ENCODE measurements at regions not wholly inside any gene's neighbourhood (a gene's known extent, or its start where the extent isn't known, plus 50 kb on each side); places are given as distances from the start of the nearest gene placed in this dataset.

DNA sequence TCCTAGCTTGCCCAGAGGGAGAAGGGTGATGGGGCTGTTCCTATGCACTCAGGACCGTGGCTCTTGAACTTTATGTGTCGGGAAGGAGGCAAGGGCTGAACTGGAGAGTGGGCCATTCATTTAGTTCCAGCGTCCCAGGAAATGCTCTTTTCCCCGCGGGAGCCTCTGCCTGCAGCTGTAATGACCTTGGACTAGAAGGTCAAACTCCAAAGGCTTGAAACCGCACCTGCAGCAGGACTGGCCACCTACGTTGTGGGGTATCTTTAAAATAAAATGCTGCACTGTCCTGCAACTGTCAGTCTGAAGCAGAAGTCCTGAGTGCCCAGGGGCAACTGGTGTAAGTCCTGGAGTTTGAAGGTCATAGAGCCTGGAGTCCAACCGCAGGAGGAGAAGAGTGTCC lies 61.5 kb upstream of the LSM6 start:
- Histone ChIP-seq H3K4me1 (replicated peaks in 1 of 4; ENCODE audit: control insufficient read depth in 3 of 4, insufficient read depth in 4 of 4, low read length in 3 of 4) (no peaks in the 10 kb centered on the region), H4K20me1 (replicated peaks in 1 of 2; ENCODE audit: control insufficient read depth in 1 of 2, insufficient read depth in 2 of 2, low read length in 2 of 2) (no peaks in the 10 kb centered on the region), H4K5ac (ENCODE audit: insufficient read length, low read depth, low read length) (no peak overlapping the region), H2AFZ (ENCODE audit: low read length) (no peak overlapping the region), H3K9ac (replicated peaks in 1 of 4; ENCODE audit: extremely low read depth in 1 of 4, low read depth in 3 of 4, low read length in 3 of 4) (no peak overlapping the region), H2AK5ac (ENCODE audit: low read depth, low read length) (no peak overlapping the region), H3K4ac (replicated peaks; ENCODE audit: insufficient read length, low read depth, low read length) (no peak overlapping the region), H3K56ac (replicated peaks; ENCODE audit: insufficient read length, low read depth, low read length) (no peak overlapping the region), H4K91ac (replicated peaks; ENCODE audit: insufficient read length, low read length) (no peak overlapping the region), H3K27me3 (replicated peaks in 1 of 4; ENCODE audit: control insufficient read depth in 3 of 4, extremely low read depth in 1 of 4, insufficient read depth in 3 of 4, low read length in 3 of 4) (no peaks in the 10 kb centered on the region), H3K4me2 (ENCODE audit: insufficient read depth in 1 of 2, low read depth in 2 of 2, low read length in 2 of 2) (no peak overlapping the region), H3K23ac (ENCODE audit: insufficient read length) (no peak overlapping the region), H3K79me1 (ENCODE audit: low read depth, low read length) (no peaks in the 10 kb centered on the region), H3K14ac (ENCODE audit: insufficient read length) (no peak overlapping the region), H2BK12ac (ENCODE audit: low read depth, low read length) (no peak overlapping the region), H3K9me3 (ENCODE audit: insufficient read depth in 2 of 2, low read depth in 1 of 2, low read length in 1 of 2) (no peaks in the 10 kb centered on the region), H3K27ac (ENCODE audit: low read depth, low read length) (no peak overlapping the region), H2BK20ac (ENCODE audit: low read length) (no peak overlapping the region), H3K79me2 (ENCODE audit: control insufficient read depth in 1 of 2, insufficient read depth in 2 of 2, low read length in 2 of 2) (no peaks in the 10 kb centered on the region), H2BK15ac (ENCODE audit: low read length) (no peak overlapping the region), H4K8ac (ENCODE audit: extremely low read depth, insufficient read depth, low read length) (no peak overlapping the region), H3K18ac (ENCODE audit: extremely low read depth, low read length) (no peak overlapping the region), H3K23me2 (ENCODE audit: low read depth, low read length) (no peaks in the 10 kb centered on the region; the same call in 1 of the 2 replicates), H2BK5ac (ENCODE audit: low read depth, low read length) (no peak overlapping the region), H3K36me3 (ENCODE audit: control insufficient read depth in 2 of 4, insufficient read depth in 4 of 4, low read length in 3 of 4) (no peaks in the 10 kb centered on the region), H3K4me3 (ENCODE audit: extremely low read depth in 1 of 4, insufficient read depth in 2 of 4, low read depth in 3 of 4, low read length in 4 of 4) (no peak overlapping the region), H2BK120ac (replicated peaks; ENCODE audit: low read depth, low read length) (no peak overlapping the region)
- DNase-seq (ENCODE audit: low read depth in 1 of 2, low spot score in 2 of 2) (no peak), FAIRE-seq (no peak)
- WGBS, 2 experiments (ENCODE audit: extremely low coverage in 1 of 2, insufficient coverage in 1 of 2, insufficient read length in 1 of 2, insufficient replicate concordance in 2 of 2, low coverage in 1 of 2, low lambda C conversion rate in 2 of 2, missing lambda C conversion rate in 1 of 2): 90% methylated on average over 8 of the region's 8 CpGs; no CpG with 5 or more reads in 1 of the 2 experiments
- ChIA-PET CTCF (ENCODE audit: partially characterized antibody) (interaction anchor here (0.6 to 1.5 kb wide), 5 partner anchors 11 to 1503 kb away, joined by 3 to 7 read pairs (median 4); no protein-coding TSS in a partner anchor), POLR2A (ENCODE audit: partially characterized antibody) (interaction anchor here (0.6 kb wide), 1 partner anchor 10 kb away, joined by 3 read pairs; no protein-coding TSS in a partner anchor)
- no peak for TF ChIP-seq FOSL1 (IDR thresholded peaks at IDR 0.05; ENCODE audit: insufficient read depth, low read depth, low read length)

All from H1 (cell line).